HG02571 (cell line): ENCODE measurements at regions not wholly inside any gene's neighbourhood (a gene's known extent, or its start where the extent isn't known, plus 50 kb on each side); places are given as distances from the start of the nearest gene placed in this dataset.

ENCODE experiments used
- ATAC-seq: cut with Tn5 transposase; IDR thresholded peaks from one replicate; pipeline ENCODE4 v1.9.1; 2021; ENCODE audit warnings: mild to moderate bottlenecking, moderate library complexity; ENCODE audit not compliant: unreplicated experiment

GRCh38 chr22:46052801-46053562 lies 76.0 kb upstream of the WNT7B start:
- no peak for ATAC-seq

GRCh38 chr22:46053563-46054090 lies 76.7 kb upstream of the WNT7B start:
- no peak for ATAC-seq

DNA sequence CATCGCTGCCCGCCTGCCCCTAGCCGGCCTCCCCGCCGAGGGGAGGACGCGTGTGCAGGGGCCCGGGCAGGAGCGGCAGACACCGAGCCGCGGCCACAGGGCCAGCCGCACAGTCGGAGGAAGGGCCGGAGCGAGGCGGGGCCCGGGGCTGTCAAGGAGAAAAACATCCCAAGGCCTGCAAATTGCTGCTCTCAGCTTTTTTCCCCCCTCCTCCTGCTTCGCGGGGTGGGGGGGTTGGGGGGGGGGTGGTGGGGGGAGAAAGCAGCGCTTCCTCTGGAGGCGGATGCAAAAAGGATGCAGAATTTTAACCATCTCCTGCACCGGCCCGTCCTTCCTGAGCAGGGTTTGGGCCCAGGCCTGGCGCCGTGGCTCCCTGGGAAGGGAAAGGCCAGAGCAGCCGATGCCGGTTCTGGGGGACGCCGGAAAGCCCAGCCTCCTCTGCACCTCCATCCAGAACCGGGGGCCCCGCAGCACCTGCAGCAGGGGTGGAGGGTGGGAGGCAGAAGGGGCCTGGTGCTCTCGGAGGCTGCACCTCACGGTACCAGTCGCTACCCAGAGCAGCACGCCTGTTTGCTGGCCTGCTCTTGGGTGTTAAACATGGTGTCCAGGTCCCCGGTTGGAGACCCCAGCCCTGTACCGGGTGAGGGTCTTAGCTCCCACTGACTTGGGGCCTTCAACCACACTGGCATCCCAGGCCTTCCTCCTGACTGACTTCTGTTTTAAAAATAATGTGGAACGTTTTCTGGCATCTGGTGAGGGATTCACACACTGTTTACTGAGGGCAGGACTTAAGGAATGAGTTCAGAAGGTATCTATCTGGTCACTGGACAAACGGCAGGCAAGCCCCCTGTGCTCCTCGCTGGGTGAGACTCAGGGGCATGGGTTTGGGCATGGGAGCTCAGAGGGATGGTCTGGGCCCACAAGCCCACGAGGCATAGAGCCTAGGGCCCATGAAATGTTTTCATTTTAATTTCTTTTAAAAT lies 77.4 kb upstream of the WNT7B start:
- ATAC-seq, result no peak

DNA sequence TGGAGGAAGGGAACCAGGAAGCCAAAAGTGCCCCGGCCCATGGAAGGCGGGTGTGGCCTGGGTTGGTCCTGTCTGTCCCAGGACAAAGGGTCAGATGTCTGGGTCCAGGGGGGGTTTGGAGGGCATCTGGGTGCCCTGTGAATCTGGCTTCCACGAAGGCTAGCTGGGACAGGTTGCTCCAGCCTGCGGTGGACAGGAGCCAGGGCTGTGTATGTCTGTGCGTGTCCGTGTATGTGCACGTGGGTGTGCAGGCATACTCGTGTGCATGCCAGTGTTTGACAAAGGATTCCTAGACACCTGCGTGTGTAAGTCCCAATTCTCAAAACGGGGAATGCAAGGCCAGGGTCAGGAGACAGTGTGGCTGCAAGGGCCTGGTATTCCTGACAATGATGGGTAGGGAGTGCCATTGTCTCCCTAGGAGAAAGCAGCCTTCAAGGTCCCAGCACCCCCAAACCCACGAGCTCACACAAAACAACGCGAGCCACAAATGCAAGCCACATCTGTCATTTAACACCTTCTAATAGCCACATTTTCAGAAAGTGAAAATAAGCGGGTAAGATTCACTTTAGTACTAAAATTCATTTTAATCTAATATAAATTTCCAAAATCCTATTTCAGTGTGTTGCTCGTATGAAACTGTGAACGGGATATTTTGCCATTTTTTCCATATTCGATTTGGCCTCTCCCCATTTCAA lies 78.4 kb upstream of the WNT7B start:
- ATAC-seq, result no peak

DNA sequence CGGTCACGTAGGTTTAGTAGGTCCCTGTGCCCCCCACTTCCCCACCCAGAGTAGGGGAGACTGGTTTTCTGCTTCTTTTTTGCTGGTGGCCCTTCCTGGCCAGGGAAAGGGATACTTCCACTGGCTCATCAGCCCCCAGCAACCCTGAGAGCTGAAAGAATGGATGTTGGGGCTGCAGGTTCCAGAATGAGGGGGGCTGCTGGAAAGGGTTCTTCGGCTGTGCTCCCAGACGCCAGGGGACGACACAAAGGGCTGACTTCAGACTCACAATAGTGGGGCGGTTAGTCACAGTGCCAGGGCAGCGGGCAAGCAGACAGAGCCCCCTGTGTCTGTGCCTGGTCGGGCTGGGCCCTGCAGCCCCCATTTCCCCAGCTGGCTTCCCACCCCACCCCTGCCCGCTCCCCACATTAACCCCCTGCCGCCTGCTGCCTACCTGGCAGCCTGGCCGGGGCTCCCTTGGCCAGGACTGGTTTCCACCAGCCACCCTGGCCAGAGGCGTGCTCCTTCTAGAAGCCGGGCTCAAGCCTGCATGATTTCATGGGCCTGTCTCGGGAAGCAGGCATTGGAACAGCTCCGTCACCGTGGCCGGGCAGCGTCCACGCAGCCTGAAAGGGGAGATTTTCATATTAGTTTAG lies 79.1 kb upstream of the WNT7B start:
- ATAC-seq, result no peak

GRCh38 chr22:46056546-46057245 lies 79.7 kb upstream of the WNT7B start:
- no peak for ATAC-seq

DNA sequence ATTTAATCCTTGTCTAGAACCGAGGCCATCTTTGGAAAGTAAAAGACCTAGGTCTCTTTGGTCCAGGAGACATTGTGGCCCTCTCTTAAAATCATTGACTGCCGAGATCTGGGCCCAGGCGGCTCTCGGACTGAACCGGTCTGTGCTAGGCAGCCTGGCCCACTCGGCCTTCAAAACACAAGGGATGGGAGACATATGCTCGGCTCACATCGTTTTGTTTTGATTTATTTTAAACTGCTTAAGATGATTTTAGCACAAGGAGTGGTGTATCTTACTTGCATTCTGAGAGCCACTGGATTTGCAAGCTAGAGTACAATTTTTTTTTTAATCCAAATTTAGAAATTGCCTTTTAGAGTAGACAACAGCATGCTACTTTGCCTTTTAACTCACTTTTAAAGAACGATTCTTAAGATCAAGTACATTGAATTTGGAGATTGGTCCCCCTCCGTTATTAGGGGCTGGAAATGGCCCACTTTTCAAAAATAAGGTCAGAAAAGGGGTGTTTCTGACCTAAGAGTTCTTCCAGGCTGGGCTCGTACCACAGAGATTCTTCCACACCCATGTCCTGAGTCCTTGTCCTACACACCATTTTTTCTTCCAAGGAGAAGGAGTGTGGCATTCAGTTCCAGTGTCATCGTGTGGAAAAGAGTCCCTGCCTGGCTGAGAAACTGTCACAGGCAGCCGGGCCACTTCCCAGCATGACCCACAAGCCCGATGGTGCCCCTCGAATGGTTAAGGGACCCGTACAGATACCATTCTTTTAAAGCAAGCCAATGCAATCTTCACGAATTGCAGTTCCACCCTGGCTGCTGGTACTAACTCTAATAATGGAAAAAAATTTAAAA lies 80.5 kb upstream of the WNT7B start:
- no peak for ATAC-seq

DNA sequence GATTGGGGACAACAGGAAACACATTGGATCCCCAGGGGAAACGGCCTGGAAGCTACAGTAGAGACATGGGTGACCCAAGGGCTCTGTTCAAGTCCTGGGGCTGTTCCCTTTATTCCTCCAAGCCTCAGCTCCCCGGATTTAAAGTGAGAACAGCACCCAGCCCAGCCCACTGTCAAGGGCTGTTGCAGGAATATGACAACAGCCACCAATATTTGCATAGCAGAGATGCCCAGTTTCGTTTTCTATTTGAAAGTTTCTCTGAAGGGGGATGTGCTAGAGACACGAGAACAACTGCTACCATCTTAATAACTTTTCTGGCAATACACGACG lies 81.1 kb upstream of the WNT7B start:
- no peak for ATAC-seq

GRCh38 chr22:46058591-46059519 lies 81.9 kb upstream of the WNT7B start:
- ATAC-seq, result no peak

GRCh38 chr22:46060292-46061123 lies 83.5 kb upstream of the WNT7B start:
- ATAC-seq, result no peak

GRCh38 chr22:46061124-46061500 lies 84.2 kb upstream of the WNT7B start:
- no peak for ATAC-seq

GRCh38 chr22:46061501-46062231 lies 84.7 kb upstream of the WNT7B start:
- no peak for ATAC-seq

DNA sequence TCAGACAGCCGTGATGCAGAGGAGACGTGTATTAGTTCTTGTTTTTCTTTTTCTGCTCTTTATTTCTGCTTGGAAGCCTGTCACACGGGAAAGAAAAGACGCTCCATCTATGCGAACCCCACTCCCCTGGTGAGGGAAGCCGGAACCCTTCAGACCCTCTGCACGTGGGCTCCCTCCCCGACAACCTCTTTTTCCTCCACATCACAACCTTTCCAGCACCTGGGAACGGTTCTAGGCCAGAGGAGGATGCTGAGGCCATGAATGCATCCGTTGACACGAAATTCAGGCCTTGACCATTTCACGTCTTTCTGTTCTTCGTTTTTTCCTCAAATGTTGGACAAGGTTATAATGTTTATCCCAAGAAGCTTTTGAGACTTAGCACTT lies 85.3 kb upstream of the WNT7B start:
- no peak for ATAC-seq

- ATAC-seq, result no peak
Observed at GRCh38 chr22:46062971-46063631, 86.1 kb upstream of the WNT7B start.

DNA sequence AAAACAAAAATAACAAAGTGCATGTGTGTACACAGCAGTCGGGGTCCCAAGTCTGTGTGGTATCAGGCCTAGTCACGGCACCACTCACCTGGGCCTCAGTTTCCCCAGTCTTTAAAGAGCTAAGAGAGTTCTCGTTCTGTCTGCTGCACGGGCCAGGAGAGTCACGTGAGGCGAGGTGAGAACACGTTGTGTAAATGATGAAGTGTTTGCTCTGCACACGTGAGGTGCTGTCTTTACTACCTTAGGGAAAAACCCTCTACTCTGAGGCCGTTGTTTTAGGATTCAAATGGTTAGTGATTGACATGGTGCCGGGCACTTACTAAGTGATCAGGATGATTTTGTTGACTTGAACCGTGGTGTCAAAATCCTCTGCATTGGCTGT lies 86.5 kb upstream of the PPARA start:
- no peak for ATAC-seq

DNA sequence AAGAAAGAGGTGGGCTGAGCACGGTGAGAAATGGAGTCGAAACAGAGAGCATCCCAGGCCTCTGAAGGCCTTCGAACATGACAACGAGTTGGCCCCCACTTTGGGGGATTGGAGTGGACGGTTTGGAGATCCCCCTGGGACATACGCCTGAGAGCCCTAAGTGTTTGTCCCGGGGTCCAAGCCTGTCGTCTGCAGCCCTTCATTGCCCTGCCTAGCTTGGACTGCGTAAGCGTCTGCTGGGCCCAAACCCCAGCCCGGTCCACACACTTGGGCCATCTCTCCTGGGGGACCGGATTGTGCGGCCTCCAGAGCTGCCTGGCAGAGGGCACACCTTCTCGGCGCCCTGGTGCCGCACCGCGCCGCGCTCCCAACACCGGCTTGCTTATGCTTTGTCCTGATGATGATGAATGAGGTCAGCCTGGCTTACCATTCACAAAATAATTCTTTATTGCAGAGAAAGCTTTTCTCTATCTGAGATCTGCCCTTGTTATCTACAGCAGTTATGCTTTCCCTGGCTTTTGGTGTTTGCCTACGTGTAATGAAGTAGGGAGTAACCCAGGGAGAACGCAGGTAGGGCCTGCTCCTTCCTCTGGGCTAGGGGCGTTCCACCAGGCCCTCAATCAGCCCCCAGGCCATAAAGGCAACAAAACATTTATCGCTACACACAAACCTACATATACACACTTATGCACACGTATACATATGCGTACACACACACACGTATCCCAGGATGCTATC lies 85.9 kb upstream of the PPARA start:
- no peak for ATAC-seq
